ENCODE measurements at regions not wholly inside any gene's neighbourhood (a gene's known extent, or its start where the extent isn't known, plus 50 kb on each side); places are given as distances from the start of the nearest gene placed in this dataset.

- DNase-seq (ENCODE audit: low read depth) = peak; percentile 78
- TF ChIP-seq, protein P1, sequence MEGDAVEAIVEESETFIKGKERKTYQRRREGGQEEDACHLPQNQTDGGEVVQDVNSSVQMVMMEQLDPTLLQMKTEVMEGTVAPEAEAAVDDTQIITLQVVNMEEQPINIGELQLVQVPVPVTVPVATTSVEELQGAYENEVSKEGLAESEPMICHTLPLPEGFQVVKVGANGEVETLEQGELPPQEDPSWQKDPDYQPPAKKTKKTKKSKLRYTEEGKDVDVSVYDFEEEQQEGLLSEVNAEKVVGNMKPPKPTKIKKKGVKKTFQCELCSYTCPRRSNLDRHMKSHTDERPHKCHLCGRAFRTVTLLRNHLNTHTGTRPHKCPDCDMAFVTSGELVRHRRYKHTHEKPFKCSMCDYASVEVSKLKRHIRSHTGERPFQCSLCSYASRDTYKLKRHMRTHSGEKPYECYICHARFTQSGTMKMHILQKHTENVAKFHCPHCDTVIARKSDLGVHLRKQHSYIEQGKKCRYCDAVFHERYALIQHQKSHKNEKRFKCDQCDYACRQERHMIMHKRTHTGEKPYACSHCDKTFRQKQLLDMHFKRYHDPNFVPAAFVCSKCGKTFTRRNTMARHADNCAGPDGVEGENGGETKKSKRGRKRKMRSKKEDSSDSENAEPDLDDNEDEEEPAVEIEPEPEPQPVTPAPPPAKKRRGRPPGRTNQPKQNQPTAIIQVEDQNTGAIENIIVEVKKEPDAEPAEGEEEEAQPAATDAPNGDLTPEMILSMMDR (IDR thresholded peaks at IDR 0.05; ENCODE audit: insufficient read depth, low read length) = peak; percentile 75
- no peak overlapping the region for H3K4me3 ChIP-seq (ENCODE audit: low read depth, low read length)
Measured at GRCh38 chr18:30280861-30281470, 761.6 kb downstream of the DSC3 start.

GRCh38 chr18:30280186-30280585, 762.4 kb downstream of the DSC3 start:
- TF ChIP-seq, protein P1 (IDR thresholded peaks at IDR 0.05; ENCODE audit: insufficient read depth, low read length) = no peak

DNA sequence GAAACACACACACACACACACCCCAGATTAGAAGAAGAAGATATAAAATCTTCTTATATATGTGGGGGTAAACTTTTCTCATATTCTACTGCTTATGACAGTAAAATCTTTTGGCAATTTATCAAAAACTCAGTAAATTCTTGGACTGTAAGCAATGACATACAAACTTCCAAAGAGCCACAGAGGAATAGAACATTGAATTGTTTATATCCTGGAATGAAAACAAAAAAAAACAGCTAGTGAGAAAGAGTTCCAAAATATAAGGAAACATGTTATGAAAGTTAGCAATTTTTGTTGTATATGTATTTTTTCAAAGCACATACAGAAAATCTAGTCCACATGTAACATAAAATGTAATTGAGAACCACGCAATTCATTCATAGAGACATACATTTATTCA, 764.9 kb downstream of the DSC3 start:
- DNase-seq (ENCODE audit: low read depth) = no peak
- H3K4me3 ChIP-seq (ENCODE audit: low read depth, low read length) = no peak overlapping the region
- TF ChIP-seq, protein P1 (IDR thresholded peaks at IDR 0.05; ENCODE audit: insufficient read depth, low read length) = no peak

More at GRCh38 chr18:30280186-30280585, 762.4 kb downstream of the DSC3 start:
- no peak for DNase-seq (ENCODE audit: low read depth)
- H3K4me3 ChIP-seq (ENCODE audit: low read depth, low read length) = no peak overlapping the region

DNA sequence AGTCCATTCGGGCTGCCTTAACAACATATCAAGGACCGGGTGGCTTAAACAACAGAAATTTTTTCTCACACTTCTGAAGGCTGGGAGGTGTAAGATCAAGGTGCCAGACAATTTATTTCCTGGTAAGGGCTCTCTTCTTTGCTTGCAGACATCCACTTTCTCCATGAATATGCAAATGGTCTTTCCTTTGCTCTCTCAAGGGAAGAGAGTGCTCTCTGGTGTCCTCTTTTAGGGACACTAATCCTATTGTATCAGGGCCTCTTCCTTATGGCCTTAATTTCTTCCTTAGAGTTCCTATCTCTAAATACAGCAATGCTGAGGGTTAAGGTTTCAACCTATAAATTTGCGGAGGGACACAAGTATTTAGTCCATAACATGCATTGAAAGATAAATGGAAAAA, 770.8 kb downstream of the DSC3 start:
- TF ChIP-seq, protein P1 (IDR thresholded peaks at IDR 0.05; ENCODE audit: insufficient read depth, low read length) = no peak
- no peak for DNase-seq (ENCODE audit: low read depth)
- H3K4me3 ChIP-seq (ENCODE audit: low read depth, low read length) = no peak overlapping the region

DNA sequence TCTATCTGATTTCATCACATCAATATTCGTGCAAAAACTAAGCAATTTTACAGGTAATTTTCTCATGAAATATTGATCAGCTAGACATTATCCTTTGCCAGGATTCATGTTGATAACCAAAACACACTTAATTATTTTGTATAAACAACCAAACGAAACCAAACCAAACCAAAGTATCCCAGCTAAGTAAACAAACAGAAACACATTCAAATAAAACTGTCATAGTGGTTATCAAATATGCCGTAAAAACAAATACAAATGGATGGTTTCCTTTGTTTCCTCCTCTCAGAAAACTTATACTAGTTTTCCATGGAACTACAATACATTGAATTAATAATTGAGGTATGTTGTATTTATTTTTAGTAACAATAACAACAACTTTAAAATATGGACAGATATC, 777.4 kb downstream of the DSC3 start:
- TF ChIP-seq, protein P1 (IDR thresholded peaks at IDR 0.05; ENCODE audit: insufficient read depth, low read length) = no peak
- DNase-seq (ENCODE audit: low read depth) = no peak
- H3K4me3 ChIP-seq (ENCODE audit: low read depth, low read length) = no peak overlapping the region

DNA sequence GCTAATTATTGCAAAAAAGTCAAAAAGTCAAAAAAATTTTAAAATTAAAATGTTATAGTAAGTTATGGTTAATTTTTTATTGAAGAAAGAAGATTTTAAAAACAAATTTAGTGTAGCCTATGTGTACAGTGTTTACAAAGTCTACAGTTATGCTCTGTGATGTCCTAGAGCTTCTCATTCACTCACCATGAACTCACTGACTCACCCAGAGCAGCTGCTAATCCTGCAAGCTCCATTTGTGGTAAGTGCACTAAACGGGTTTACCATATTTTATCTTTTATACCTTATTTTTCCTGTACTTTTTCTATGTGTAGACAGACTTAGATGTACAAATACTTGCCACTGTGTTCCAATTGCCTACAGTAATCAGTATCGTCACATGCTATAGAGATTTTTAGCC, 788.2 kb downstream of the DSC3 start:
- H3K4me3 ChIP-seq (ENCODE audit: low read depth, low read length) = no peak overlapping the region
- no peak for DNase-seq (ENCODE audit: low read depth)
- TF ChIP-seq, protein P1 (IDR thresholded peaks at IDR 0.05; ENCODE audit: insufficient read depth, low read length) = no peak

DNA sequence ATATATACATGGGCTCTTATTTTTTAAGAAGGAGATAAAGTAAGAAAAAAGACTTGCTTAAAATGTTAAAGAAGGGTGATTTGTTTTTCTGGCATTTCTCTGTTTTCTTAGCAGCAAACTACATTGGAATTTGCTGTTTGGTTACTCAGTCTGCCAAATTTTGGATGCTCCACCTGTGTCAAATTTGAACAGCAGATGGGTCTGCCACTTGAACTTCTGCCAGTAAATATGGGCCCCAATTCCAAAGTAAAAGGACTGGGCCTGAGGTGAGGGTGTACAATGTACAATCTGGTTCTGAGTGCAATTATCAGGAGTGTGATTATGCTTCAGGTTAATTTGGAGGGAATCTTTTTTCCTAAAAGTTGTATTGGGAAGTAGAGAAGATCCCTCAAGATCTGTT, 794.5 kb downstream of the DSC3 start:
- TF ChIP-seq, protein P1 (IDR thresholded peaks at IDR 0.05; ENCODE audit: insufficient read depth, low read length) = no peak
- no peak for DNase-seq (ENCODE audit: low read depth)
- no peak overlapping the region for H3K4me3 ChIP-seq (ENCODE audit: low read depth, low read length)
